SH-SY5Y (cell line): ENCODE measurements at regions not wholly inside any gene's neighbourhood (a gene's known extent, or its start where the extent isn't known, plus 50 kb on each side); places are given as distances from the start of the nearest gene placed in this dataset.

Experiments
- GATA2 ChIP-seq: IDR thresholded peaks from 2 replicates; pipeline ENCODE4 v1.6.1; 2011; ENCODE audit warnings: mild to moderate bottlenecking, low read depth, low read length
- GATA3 ChIP-seq: IDR thresholded peaks from 2 replicates; pipeline ENCODE4 v1.6.1; 2011; ENCODE audit warnings: low read depth, mild to moderate bottlenecking, low read length, moderate library complexity

GRCh38 chr2:216950547-216950946 is 90.7 kb upstream of the TNP1 start:
- TF ChIP-seq GATA3 (no peak), GATA2 (no peak)
